ENCODE measurements at regions not wholly inside any gene's neighbourhood (a gene's known extent, or its start where the extent isn't known, plus 50 kb on each side); places are given as distances from the start of the nearest gene placed in this dataset.

DNA sequence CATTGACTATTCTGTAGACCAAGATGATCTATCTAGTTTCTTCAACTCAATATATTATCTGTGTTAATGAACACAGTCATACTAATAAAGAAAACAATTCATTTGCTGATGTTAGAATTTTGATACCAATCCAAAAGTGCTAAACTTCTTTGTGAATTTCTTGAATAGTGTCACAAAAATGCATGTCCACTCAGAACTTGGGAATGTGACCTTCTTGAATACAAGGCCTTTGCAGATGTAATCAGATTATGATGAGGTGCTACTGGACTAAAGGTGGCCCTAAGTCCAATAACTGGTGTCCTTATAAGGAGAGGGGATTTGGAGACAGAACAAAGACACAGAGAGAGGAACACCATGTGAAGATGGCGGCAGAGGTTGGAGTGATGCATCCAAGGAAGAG, 305.8 kb upstream of the ZP4 start:
- H3K36me3 ChIP-seq: no peaks in the 10 kb centered on the region
- no peak overlapping the region for H3K27ac ChIP-seq
- H3K4me1 ChIP-seq: no peaks in the 10 kb centered on the region
- TF ChIP-seq CTCF (IDR thresholded peaks at IDR 0.05): no peak
- H3K9me3 ChIP-seq: no peaks in the 10 kb centered on the region
- no peak for DNase-seq (ENCODE audit: low spot score)
- H3K4me3 ChIP-seq: no peak overlapping the region
- H3K27me3 ChIP-seq: no peaks in the 10 kb centered on the region

DNA sequence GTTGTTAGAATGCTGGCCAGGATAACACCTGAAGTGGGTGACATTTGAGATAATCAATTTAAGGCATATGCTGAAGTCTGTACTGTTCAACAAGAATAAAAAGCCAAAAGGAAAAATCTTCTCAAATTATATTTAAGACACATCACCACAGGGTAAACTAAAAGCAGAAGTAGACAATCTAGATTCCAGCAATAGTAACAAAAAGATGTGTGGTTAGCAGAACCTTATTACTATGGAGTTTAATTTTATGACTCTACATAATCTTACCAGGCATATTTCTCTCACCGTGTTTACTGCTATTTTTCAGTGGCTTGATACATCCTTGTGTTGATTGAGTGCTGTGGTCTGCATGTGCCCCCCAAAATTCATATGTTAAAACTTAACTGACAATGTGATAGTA, 300.4 kb upstream of the ZP4 start:
- H3K27ac ChIP-seq: no peak overlapping the region
- H3K27me3 ChIP-seq: no peaks in the 10 kb centered on the region
- H3K4me3 ChIP-seq: no peak overlapping the region
- no peak for DNase-seq (ENCODE audit: low spot score)
- TF ChIP-seq CTCF (IDR thresholded peaks at IDR 0.05): no peak
- no peaks in the 10 kb centered on the region for H3K36me3 ChIP-seq
- H3K9me3 ChIP-seq: no peaks in the 10 kb centered on the region
- H3K4me1 ChIP-seq: no peaks in the 10 kb centered on the region

DNA sequence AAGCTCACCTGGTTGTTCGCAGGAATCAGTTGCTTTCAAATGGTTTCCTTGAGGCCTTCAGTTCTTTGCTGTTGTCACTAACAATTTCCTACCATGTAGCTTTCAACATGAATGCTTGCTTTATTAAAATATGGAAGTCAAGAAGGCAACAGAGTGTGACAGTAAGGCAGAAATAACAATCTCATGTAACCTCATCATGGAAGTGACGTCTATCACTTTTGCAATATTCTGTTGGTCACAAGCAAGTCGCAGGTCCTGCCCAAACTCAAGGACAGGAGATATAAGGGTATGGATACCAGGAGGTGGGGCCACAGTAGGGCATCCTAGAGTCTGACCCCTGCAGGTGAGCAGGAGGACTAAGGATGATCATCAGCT, 296.8 kb upstream of the ZP4 start:
- H3K4me1 ChIP-seq: no peaks in the 10 kb centered on the region
- TF ChIP-seq CTCF (IDR thresholded peaks at IDR 0.05): no peak
- no peak overlapping the region for H3K4me3 ChIP-seq
- no peaks in the 10 kb centered on the region for H3K36me3 ChIP-seq
- H3K27ac ChIP-seq: no peak overlapping the region
- H3K27me3 ChIP-seq: no peaks in the 10 kb centered on the region
- DNase-seq (ENCODE audit: low spot score): no peak
- H3K9me3 ChIP-seq: no peaks in the 10 kb centered on the region

DNA sequence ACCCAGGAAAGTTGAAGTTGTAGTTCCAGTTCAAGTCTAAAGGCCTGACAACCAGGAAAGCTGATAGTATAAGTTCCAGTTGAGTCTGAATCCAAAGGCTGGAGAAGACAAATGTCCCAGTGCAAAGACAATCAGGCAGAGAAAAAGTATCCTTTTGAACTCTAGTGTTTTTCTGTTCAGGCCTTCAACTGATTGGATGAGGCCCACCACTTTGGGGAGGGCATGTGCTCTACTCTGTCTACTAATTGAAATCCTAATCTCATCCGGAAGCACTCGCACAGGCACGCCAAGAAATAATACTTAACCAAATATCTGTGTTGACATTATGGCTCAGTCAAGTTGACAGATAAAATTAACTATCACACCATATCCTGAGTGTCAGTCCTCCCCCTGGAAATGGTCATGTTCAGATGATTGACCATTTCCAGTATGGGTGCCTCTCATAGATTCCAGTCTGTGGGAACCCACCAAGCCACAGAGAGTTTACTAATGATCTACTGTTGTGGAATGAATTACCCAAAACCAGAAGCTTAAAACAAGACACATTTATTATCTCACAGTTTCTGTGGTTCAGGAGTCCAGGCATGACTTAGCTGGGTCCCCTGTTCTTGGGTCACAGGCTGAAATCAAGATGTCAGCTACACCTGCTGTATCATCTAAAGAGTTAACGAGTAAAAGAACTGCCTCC, 296.3 kb upstream of the ZP4 start:
- no peaks in the 10 kb centered on the region for H3K27me3 ChIP-seq
- DNase-seq (ENCODE audit: low spot score): no peak
- H3K4me3 ChIP-seq: no peak overlapping the region
- no peaks in the 10 kb centered on the region for H3K36me3 ChIP-seq
- H3K4me1 ChIP-seq: no peaks in the 10 kb centered on the region
- no peak overlapping the region for H3K27ac ChIP-seq
- H3K9me3 ChIP-seq: no peaks in the 10 kb centered on the region
- TF ChIP-seq CTCF (IDR thresholded peaks at IDR 0.05): no peak

DNA sequence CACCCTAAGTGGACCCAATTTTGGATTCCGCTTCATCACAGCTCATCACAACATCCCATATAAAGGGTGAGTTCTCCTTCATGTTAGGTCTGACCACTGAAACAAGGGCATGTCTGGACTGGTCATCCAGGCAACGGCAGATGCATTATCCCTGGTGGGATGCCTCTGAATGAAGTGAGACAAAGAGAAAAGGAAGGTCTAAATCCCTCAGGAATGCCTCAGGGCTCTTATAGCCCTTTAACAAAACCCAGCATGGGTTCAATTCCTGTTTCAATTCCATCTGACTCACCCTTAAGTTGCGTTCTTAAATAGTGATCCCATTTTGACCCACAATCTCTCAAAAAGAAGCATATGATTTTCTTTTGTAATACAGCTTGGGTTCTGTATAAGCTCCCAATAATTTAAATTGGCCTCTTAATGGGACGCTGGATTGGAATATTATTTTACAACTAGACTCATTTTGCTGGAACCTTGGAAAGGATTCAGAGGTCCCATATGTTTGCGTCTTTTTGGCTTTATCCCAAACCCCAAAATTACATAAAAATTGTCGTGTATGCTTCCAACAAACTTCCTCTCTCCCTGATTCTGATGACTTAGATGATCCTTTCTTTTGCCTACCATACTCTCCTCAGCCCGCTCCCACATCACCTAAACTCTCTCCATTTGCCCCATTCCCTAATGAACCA, 287.4 kb upstream of the ZP4 start:
- no peak overlapping the region for H3K27ac ChIP-seq
- H3K4me1 ChIP-seq: no peaks in the 10 kb centered on the region
- no peak for DNase-seq (ENCODE audit: low spot score)
- no peaks in the 10 kb centered on the region for H3K36me3 ChIP-seq
- H3K4me3 ChIP-seq: no peak overlapping the region
- TF ChIP-seq CTCF (IDR thresholded peaks at IDR 0.05): no peak
- H3K27me3 ChIP-seq: no peaks in the 10 kb centered on the region
- no peaks in the 10 kb centered on the region for H3K9me3 ChIP-seq

- no peak for DNase-seq (ENCODE audit: low spot score)
- TF ChIP-seq CTCF (IDR thresholded peaks at IDR 0.05): no peak
- H3K4me3 ChIP-seq: no peak overlapping the region
Observed at GRCh38 chr1:238177351-238177750, 286.6 kb upstream of the ZP4 start.

More at GRCh38 chr1:238177351-238177750, 286.6 kb upstream of the ZP4 start:
- H3K27ac ChIP-seq: no peak overlapping the region
- no peaks in the 10 kb centered on the region for H3K36me3 ChIP-seq
- H3K4me1 ChIP-seq: no peaks in the 10 kb centered on the region
- H3K27me3 ChIP-seq: no peaks in the 10 kb centered on the region
- H3K9me3 ChIP-seq: no peaks in the 10 kb centered on the region
